H1 (cell line): ENCODE measurements at regions not wholly inside any gene's neighbourhood (a gene's known extent, or its start where the extent isn't known, plus 50 kb on each side); places are given as distances from the start of the nearest gene placed in this dataset.

Experiments used
- CREB1 ChIP-seq: IDR thresholded peaks from 2 replicates; pipeline ENCODE4 v1.6.1; 2012; ENCODE audit warnings: inconsistent platforms
- JUN ChIP-seq: IDR thresholded peaks from 2 replicates; pipeline ENCODE4 v1.6.1; 2011; ENCODE audit warnings: low read depth, mild to moderate bottlenecking, improper control_type of control experiment, low read length
- SP4 ChIP-seq: IDR thresholded peaks from 2 replicates; pipeline ENCODE4 v1.6.1; 2012; ENCODE audit warnings: low read length, inconsistent platforms
- TF ChIP-seq, protein P1 (sequence below): IDR thresholded peaks from 2 replicates; pipeline ENCODE4 v1.6.1; 2012; ENCODE audit warnings: low read length, inconsistent platforms
- TF ChIP-seq, protein P2 (sequence below): IDR thresholded peaks from 2 replicates; pipeline ENCODE4 v1.6.1; 2012; ENCODE audit warnings: inconsistent platforms

DNA sequence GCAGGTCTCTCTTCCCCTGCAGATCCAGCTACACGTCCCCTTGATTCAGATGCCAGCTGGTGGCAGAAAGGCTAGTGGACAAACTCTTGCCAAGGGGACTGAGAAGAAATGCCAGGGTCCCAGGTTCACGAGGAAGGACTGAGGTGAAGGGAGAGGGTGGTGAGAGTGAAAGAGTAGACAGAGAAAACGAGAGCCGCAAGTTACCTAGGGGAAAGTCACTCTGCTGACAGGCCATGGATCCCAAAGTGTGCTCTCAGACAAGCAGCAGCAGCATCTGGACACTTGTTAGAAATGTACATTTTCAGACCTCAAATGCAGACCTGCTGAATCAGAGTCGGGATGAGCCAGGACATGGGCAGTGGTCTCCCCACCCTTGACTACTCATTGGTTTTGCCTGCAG, 192.3 kb downstream of the FGFR2 start (continued):
- TF ChIP-seq, protein P1, sequence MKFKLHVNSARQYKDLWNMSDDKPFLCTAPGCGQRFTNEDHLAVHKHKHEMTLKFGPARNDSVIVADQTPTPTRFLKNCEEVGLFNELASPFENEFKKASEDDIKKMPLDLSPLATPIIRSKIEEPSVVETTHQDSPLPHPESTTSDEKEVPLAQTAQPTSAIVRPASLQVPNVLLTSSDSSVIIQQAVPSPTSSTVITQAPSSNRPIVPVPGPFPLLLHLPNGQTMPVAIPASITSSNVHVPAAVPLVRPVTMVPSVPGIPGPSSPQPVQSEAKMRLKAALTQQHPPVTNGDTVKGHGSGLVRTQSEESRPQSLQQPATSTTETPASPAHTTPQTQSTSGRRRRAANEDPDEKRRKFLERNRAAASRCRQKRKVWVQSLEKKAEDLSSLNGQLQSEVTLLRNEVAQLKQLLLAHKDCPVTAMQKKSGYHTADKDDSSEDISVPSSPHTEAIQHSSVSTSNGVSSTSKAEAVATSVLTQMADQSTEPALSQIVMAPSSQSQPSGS = no peak
- TF ChIP-seq SP4 = no peak
- TF ChIP-seq, protein P2, sequence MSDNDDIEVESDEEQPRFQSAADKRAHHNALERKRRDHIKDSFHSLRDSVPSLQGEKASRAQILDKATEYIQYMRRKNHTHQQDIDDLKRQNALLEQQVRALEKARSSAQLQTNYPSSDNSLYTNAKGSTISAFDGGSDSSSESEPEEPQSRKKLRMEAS = no peak
- no peak for TF ChIP-seq CREB1
- no peak for TF ChIP-seq JUN
